ENCODE measurements at regions not wholly inside any gene's neighbourhood (a gene's known extent, or its start where the extent isn't known, plus 50 kb on each side); places are given as distances from the start of the nearest gene placed in this dataset.

GRCh38 chr10:132478341-132479023 lies 59.1 kb upstream of the INPP5A start:
- ATAC-seq (replicated peaks; ENCODE audit: extremely low read depth, poor library complexity, severe bottlenecking) (no peak), DNase-seq (ENCODE audit: low spot score in 2 of 2) (no peak)
- Mint-ChIP-seq H3K4me3 (no peak overlapping the region), H3K27me3 (peaks cover 53% of the 10 kb centered on the region), H3K4me1 (no peaks in the 10 kb centered on the region), H3K36me3 (ENCODE audit: insufficient read depth) (no peaks in the 10 kb centered on the region), H3K9me3 (no peaks in the 10 kb centered on the region), H3K27ac (ENCODE audit: low read depth) (no peak overlapping the region)

- Mint-ChIP-seq H3K4me3 (no peak overlapping the region), H3K27me3 (peaks cover 49% of the 10 kb centered on the region), H3K4me1 (no peaks in the 10 kb centered on the region), H3K36me3 (ENCODE audit: insufficient read depth) (no peaks in the 10 kb centered on the region), H3K27ac (ENCODE audit: low read depth) (no peak overlapping the region), H3K9me3 (no peaks in the 10 kb centered on the region)
- no peak for ATAC-seq (replicated peaks; ENCODE audit: extremely low read depth, poor library complexity, severe bottlenecking)
- DNase-seq (ENCODE audit: low spot score in 2 of 2) = no peak
These were observed 58.5 kb upstream of the INPP5A start for GRCh38 chr10:132479024-132479602.

GRCh38 chr10:132479603-132480221 lies 57.9 kb upstream of the INPP5A start:
- DNase-seq (ENCODE audit: low spot score in 2 of 2) (no peak), ATAC-seq (replicated peaks; ENCODE audit: extremely low read depth, poor library complexity, severe bottlenecking) (no peak)
- no peak overlapping the region for H3K27ac Mint-ChIP-seq (ENCODE audit: low read depth)
- H3K36me3 Mint-ChIP-seq (ENCODE audit: insufficient read depth) = no peaks in the 10 kb centered on the region
- H3K4me3 Mint-ChIP-seq = no peak overlapping the region
- peaks cover 49% of the 10 kb centered on the region for H3K27me3 Mint-ChIP-seq
- H3K9me3 Mint-ChIP-seq = no peaks in the 10 kb centered on the region
- no peaks in the 10 kb centered on the region for H3K4me1 Mint-ChIP-seq

- ATAC-seq (replicated peaks; ENCODE audit: extremely low read depth, poor library complexity, severe bottlenecking) (no peak), DNase-seq (ENCODE audit: low spot score in 2 of 2) (no peak)
- Mint-ChIP-seq H3K36me3 (ENCODE audit: insufficient read depth) (no peaks in the 10 kb centered on the region), H3K4me1 (no peaks in the 10 kb centered on the region), H3K4me3 (no peak overlapping the region), H3K27ac (ENCODE audit: low read depth) (no peak overlapping the region), H3K27me3 (peaks cover 46% of the 10 kb centered on the region), H3K9me3 (no peaks in the 10 kb centered on the region)
These were observed 57.2 kb upstream of the INPP5A start for GRCh38 chr10:132480356-132480755.

- DNase-seq (ENCODE audit: low spot score in 2 of 2) = no peak
- H3K4me1 Mint-ChIP-seq = no peaks in the 10 kb centered on the region
- H3K27me3 Mint-ChIP-seq = peaks cover 37% of the 10 kb centered on the region
- no peak overlapping the region for H3K4me3 Mint-ChIP-seq
- H3K9me3 Mint-ChIP-seq = no peaks in the 10 kb centered on the region
- no peak for ATAC-seq (replicated peaks; ENCODE audit: extremely low read depth, poor library complexity, severe bottlenecking)
- no peak overlapping the region for H3K27ac Mint-ChIP-seq (ENCODE audit: low read depth)
- H3K36me3 Mint-ChIP-seq (ENCODE audit: insufficient read depth) = peaks cover 2% of the 10 kb centered on the region
These were observed 55.9 kb upstream of the INPP5A start for GRCh38 chr10:132481690-132482089.

GRCh38 chr10:132482090-132482800 lies 55.3 kb upstream of the INPP5A start:
- no peak for ATAC-seq (replicated peaks; ENCODE audit: extremely low read depth, poor library complexity, severe bottlenecking)
- Mint-ChIP-seq H3K4me3 (no peak overlapping the region), H3K9me3 (no peaks in the 10 kb centered on the region), H3K27ac (ENCODE audit: low read depth) (no peak overlapping the region), H3K4me1 (no peaks in the 10 kb centered on the region), H3K36me3 (ENCODE audit: insufficient read depth) (peaks cover 2% of the 10 kb centered on the region), H3K27me3 (peaks cover 33% of the 10 kb centered on the region)
- DNase-seq (ENCODE audit: low spot score in 2 of 2) = no peak

GRCh38 chr10:132483394-132483793 lies 54.2 kb upstream of the INPP5A start:
- no peak overlapping the region for H3K4me3 Mint-ChIP-seq
- H3K27me3 Mint-ChIP-seq = peaks cover 31% of the 10 kb centered on the region
- peaks cover 2% of the 10 kb centered on the region for H3K36me3 Mint-ChIP-seq (ENCODE audit: insufficient read depth)
- H3K9me3 Mint-ChIP-seq = no peaks in the 10 kb centered on the region
- no peak for ATAC-seq (replicated peaks; ENCODE audit: extremely low read depth, poor library complexity, severe bottlenecking)
- no peaks in the 10 kb centered on the region for H3K4me1 Mint-ChIP-seq
- no peak for DNase-seq (ENCODE audit: low spot score in 2 of 2)
- H3K27ac Mint-ChIP-seq (ENCODE audit: low read depth) = no peak overlapping the region

GRCh38 chr10:132484922-132485321 lies 52.7 kb upstream of the INPP5A start:
- Mint-ChIP-seq H3K27ac (ENCODE audit: low read depth) (no peak overlapping the region), H3K9me3 (no peaks in the 10 kb centered on the region), H3K36me3 (ENCODE audit: insufficient read depth) (peaks cover 2% of the 10 kb centered on the region), H3K27me3 (peaks cover 18% of the 10 kb centered on the region), H3K4me1 (no peaks in the 10 kb centered on the region), H3K4me3 (no peak overlapping the region)
- DNase-seq (ENCODE audit: low spot score in 2 of 2) (no peak), ATAC-seq (replicated peaks; ENCODE audit: extremely low read depth, poor library complexity, severe bottlenecking) (no peak)

GRCh38 chr10:132485391-132485790 lies 52.2 kb upstream of the INPP5A start:
- Mint-ChIP-seq H3K4me1 (no peaks in the 10 kb centered on the region), H3K9me3 (no peaks in the 10 kb centered on the region), H3K4me3 (no peak overlapping the region), H3K36me3 (ENCODE audit: insufficient read depth) (peaks cover 2% of the 10 kb centered on the region), H3K27me3 (peaks cover 14% of the 10 kb centered on the region), H3K27ac (ENCODE audit: low read depth) (no peak overlapping the region)
- ATAC-seq (replicated peaks; ENCODE audit: extremely low read depth, poor library complexity, severe bottlenecking) (no peak), DNase-seq (ENCODE audit: low spot score in 2 of 2) (no peak)

- H3K9me3 Mint-ChIP-seq = no peaks in the 10 kb centered on the region
- DNase-seq (ENCODE audit: low spot score in 2 of 2) (no peak), ATAC-seq (replicated peaks; ENCODE audit: extremely low read depth, poor library complexity, severe bottlenecking) (no peak)
- H3K27ac Mint-ChIP-seq (ENCODE audit: low read depth) = no peak overlapping the region
- peaks cover 2% of the 10 kb centered on the region for H3K36me3 Mint-ChIP-seq (ENCODE audit: insufficient read depth)
- no peaks in the 10 kb centered on the region for H3K4me1 Mint-ChIP-seq
- H3K4me3 Mint-ChIP-seq = no peak overlapping the region
- H3K27me3 Mint-ChIP-seq = peaks cover 11% of the 10 kb centered on the region
These were observed 51.0 kb upstream of the INPP5A start for GRCh38 chr10:132486539-132487121.

GRCh38 chr10:132487241-132488135 lies 50.1 kb upstream of the INPP5A start:
- no peak overlapping the region for H3K4me3 Mint-ChIP-seq
- H3K9me3 Mint-ChIP-seq = no peaks in the 10 kb centered on the region
- H3K36me3 Mint-ChIP-seq (ENCODE audit: insufficient read depth) = peaks cover 2% of the 10 kb centered on the region
- H3K4me1 Mint-ChIP-seq = no peaks in the 10 kb centered on the region
- DNase-seq (ENCODE audit: low spot score in 2 of 2) (no peak), ATAC-seq (replicated peaks; ENCODE audit: extremely low read depth, poor library complexity, severe bottlenecking) (no peak)
- H3K27ac Mint-ChIP-seq (ENCODE audit: low read depth) = no peak overlapping the region
- H3K27me3 Mint-ChIP-seq = peaks cover 4% of the 10 kb centered on the region

Data from central memory CD8-positive, alpha-beta T cell (primary cell).